22Rv1 (cell line): ENCODE measurements at regions not wholly inside any gene's neighbourhood (a gene's known extent, or its start where the extent isn't known, plus 50 kb on each side); places are given as distances from the start of the nearest gene placed in this dataset.

Experiments
- H3K27ac ChIP-seq: fragments of 450-650 bp; 2 replicates; pipeline ENCODE4 v1.5.1; 2017
- ZFX ChIP-seq: fragments of 450-650 bp; IDR thresholded peaks from 2 replicates; pipeline ENCODE4 v1.6.1; 2017; ENCODE audit warnings: antibody characterized with exemption, borderline replicate concordance
- TF ChIP-seq, protein P1 (sequence below): fragments of 450-650 bp; IDR thresholded peaks from 2 replicates; pipeline ENCODE4 v1.5.1; 2017; ENCODE audit warnings: mild to moderate bottlenecking

DNA sequence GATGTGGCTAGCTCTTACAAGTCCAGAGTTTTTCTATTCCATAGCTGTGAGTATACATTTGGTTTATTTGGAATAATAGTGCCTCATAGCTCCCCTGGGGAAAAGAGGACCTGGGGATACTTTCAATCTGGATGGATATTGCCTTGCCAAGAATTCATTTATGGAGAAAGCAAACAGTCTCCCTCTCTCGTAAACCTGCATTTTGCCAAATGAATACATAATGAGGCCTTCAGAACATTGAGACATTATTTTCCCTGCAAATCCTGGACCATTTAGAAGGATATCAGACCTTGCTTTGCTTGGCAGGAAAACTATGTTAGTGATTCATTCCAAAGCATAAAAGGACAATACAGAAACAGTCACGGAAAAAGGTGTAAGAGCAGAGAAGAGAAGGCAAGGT is 569.6 kb upstream of the BRINP1 start:
- H3K27ac ChIP-seq: no peak overlapping the region
- no peak for TF ChIP-seq ZFX
- TF ChIP-seq, protein P1, sequence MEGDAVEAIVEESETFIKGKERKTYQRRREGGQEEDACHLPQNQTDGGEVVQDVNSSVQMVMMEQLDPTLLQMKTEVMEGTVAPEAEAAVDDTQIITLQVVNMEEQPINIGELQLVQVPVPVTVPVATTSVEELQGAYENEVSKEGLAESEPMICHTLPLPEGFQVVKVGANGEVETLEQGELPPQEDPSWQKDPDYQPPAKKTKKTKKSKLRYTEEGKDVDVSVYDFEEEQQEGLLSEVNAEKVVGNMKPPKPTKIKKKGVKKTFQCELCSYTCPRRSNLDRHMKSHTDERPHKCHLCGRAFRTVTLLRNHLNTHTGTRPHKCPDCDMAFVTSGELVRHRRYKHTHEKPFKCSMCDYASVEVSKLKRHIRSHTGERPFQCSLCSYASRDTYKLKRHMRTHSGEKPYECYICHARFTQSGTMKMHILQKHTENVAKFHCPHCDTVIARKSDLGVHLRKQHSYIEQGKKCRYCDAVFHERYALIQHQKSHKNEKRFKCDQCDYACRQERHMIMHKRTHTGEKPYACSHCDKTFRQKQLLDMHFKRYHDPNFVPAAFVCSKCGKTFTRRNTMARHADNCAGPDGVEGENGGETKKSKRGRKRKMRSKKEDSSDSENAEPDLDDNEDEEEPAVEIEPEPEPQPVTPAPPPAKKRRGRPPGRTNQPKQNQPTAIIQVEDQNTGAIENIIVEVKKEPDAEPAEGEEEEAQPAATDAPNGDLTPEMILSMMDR: no peak

DNA sequence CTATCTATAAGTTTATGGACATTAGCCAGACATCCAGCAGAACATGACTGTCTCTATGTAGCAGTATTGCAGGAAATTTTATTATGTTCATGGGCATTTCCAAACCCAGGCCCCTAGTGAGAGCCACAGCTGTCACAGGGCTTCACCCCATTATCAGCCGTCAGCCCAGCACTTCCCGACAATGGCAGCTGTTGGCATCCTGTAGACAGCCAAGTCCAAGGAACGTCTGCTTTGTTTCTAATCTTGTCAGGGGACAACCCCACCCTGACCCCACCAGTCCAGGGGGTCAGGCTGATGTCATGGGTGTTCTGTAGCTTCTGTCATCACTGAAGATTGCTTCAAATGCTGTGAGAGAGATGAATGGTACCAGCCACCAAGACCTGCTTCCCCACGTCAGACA is 565.3 kb upstream of the BRINP1 start:
- TF ChIP-seq, protein P1: no peak
- TF ChIP-seq ZFX: no peak
- no peak overlapping the region for H3K27ac ChIP-seq

DNA sequence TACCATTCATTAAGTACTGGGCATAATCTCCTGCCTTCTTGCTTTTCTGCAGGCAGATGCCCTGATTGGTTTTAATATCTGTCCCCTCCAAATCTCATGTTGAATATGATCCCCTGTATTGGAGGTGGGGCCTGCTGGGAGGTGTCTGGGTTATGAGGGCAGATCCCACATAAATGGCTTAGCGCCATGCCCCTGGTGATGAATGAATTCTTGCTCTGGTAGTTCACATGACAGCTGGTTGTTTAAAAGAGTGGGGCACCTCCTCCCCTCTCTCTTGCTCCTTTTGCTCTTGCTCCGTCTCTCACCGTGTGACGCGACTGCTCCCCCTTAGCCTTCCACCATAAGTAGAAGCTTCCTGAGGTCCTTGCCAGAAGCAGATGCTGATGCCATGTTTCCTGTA is 564.0 kb upstream of the BRINP1 start:
- H3K27ac ChIP-seq: no peak overlapping the region
- TF ChIP-seq ZFX: no peak
- TF ChIP-seq, protein P1: no peak

DNA sequence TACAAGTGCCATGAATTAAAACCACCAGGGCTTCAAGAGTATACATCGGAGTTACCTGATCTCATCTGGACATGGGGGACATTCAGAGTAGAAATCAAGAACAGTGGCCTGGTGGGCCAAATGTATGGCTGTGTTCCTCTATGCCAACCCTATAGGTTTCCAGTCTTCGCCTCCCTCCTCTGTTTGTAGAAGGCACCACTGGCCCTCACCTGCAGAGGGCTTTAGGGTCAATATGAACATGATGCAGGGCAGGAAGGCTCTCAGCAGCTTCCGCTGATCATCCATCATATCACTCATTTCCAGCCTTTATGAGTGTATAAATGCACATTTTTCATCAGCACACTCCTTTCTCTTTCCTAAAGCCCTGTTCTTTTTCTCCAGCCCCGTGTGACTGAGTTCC is 555.5 kb upstream of the BRINP1 start:
- no peak for TF ChIP-seq ZFX
- TF ChIP-seq, protein P1: peak; percentile 42
- no peak overlapping the region for H3K27ac ChIP-seq

DNA sequence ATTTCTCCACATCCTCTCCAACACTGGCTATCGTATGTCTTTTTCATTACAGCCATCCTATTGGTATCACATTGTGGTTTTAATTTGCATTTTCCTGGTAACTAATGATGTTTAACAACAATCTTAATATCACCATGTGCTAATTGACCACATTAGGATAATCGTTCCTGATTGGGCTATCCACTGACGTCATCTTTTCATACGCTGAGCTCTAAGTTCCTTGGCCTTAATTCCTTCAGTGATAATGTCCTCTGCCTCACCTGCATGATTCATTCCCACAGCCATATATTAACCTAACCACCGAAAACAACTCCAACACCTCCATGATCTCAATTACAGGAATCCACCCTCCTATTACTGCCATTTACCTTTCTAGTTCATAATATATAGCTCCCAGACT is 547.9 kb upstream of the BRINP1 start:
- TF ChIP-seq, protein P1: no peak
- TF ChIP-seq ZFX: no peak
- no peak overlapping the region for H3K27ac ChIP-seq

DNA sequence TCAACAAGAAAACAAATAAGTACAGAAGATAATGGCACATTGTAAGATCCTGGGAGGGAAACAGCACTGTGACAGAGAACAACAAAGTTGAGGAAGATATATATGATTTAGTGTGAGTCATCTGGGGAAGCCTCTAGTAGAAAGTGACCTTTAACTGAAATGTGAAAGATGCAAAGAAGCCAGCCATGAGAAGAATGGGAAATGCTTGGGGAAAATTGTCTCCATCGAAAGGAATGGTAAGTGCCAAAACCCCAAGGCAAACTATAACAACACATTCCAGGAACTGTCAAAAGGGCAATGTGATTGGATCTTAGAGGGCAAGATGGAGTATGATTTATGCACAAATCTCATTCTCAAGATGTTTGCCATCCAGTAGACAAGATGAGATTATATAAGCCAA is 537.8 kb upstream of the BRINP1 start:
- H3K27ac ChIP-seq: no peak overlapping the region
- no peak for TF ChIP-seq ZFX
- TF ChIP-seq, protein P1: no peak

DNA sequence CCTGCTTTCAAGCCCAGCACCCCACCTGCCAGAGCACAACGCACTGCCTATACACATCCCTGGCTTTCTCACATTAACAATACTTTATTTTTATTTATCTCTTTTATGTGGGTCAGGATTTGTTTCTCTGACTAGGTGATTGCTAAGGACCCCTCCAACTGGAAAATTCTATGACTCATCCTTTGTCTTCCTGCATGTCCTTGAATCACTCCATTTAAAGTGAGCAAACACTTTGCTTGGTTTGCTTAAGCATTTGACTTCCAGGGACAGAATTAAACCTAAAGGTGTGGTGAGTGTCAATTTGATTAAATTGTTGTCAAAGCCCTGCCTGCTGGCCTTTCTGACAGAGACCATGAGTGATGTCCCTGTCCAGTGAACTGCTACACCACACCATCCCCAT is 536.5 kb upstream of the BRINP1 start:
- no peak overlapping the region for H3K27ac ChIP-seq
- TF ChIP-seq, protein P1: no peak
- no peak for TF ChIP-seq ZFX
